ENCODE measurements at regions not wholly inside any gene's neighbourhood (a gene's known extent, or its start where the extent isn't known, plus 50 kb on each side); places are given as distances from the start of the nearest gene placed in this dataset.
A peak's percentile ranks its signal among the peaks of the same experiment; 100 is the strongest.
"Not testable (repeated sequence)": the region's sequence is repeated elsewhere in the genome, so short reads cannot be mapped to it uniquely, and the experiment has no call there.

GRCh38 chr6:85966828-85967227, 324.1 kb upstream of the SYNCRIP start:
- DNase-seq (ENCODE audit: low spot score), result no peak

GRCh38 chr6:85961746-85962145, 319.1 kb upstream of the SYNCRIP start:
- no peak for DNase-seq (ENCODE audit: low spot score)

GRCh38 chr6:85961125-85961524, 318.4 kb upstream of the SYNCRIP start:
- DNase-seq (ENCODE audit: low spot score), result no peak

- no peak for DNase-seq (ENCODE audit: low spot score)
Measured at GRCh38 chr6:85948481-85948880, 305.8 kb upstream of the SYNCRIP start.

- DNase-seq (ENCODE audit: low spot score), result no peak
Measured at GRCh38 chr6:85945459-85946185, 302.9 kb upstream of the SYNCRIP start.

- DNase-seq (ENCODE audit: low spot score), result no peak
Measured at GRCh38 chr6:85944776-85945175, 302.1 kb upstream of the SYNCRIP start.

- DNase-seq (ENCODE audit: low spot score), result no peak
Measured at GRCh38 chr6:85942844-85943243, 300.2 kb upstream of the SYNCRIP start.

- DNase-seq (ENCODE audit: low spot score), result no peak
Measured at GRCh38 chr6:85936916-85937315, 294.2 kb upstream of the SYNCRIP start.

- peak; percentile 42 for DNase-seq (ENCODE audit: low spot score)
Measured at GRCh38 chr6:85923013-85923430, 280.3 kb upstream of the SYNCRIP start.

- no peak for DNase-seq (ENCODE audit: low spot score)
Measured at GRCh38 chr6:85920782-85921181, 278.1 kb upstream of the SYNCRIP start.

GRCh38 chr6:85917522-85917921, 274.8 kb upstream of the SYNCRIP start:
- DNase-seq (ENCODE audit: low spot score), result no peak

- no peak for DNase-seq (ENCODE audit: low spot score)
Measured at GRCh38 chr6:85913001-85913400, 270.3 kb upstream of the SYNCRIP start.

GRCh38 chr6:85912582-85912981, 269.9 kb upstream of the SYNCRIP start:
- no peak for DNase-seq (ENCODE audit: low spot score)

GRCh38 chr6:85911067-85911466, 268.4 kb upstream of the SYNCRIP start:
- DNase-seq (ENCODE audit: low spot score), result no peak

- DNase-seq (ENCODE audit: low spot score), result not testable (repeated sequence)
Measured at GRCh38 chr6:85908120-85908519, 265.4 kb upstream of the SYNCRIP start.

GRCh38 chr6:85892346-85892745, 249.7 kb upstream of the SYNCRIP start:
- no peak for DNase-seq (ENCODE audit: low spot score)

- DNase-seq (ENCODE audit: low spot score), result no peak
Measured at GRCh38 chr6:85887461-85887860, 244.8 kb upstream of the SYNCRIP start.

GRCh38 chr6:85868685-85869084, 226.0 kb upstream of the SYNCRIP start:
- DNase-seq (ENCODE audit: low spot score), result no peak

GRCh38 chr6:85867595-85867994, 224.9 kb upstream of the SYNCRIP start:
- no peak for DNase-seq (ENCODE audit: low spot score)

- peak; percentile 2 for DNase-seq (ENCODE audit: low spot score)
Measured at GRCh38 chr6:85866758-85867401, 224.2 kb upstream of the SYNCRIP start.

- DNase-seq (ENCODE audit: low spot score), result peak; percentile 6
Measured at GRCh38 chr6:85866370-85866730, 223.7 kb upstream of the SYNCRIP start.

- DNase-seq (ENCODE audit: low spot score), result peak; percentile 8
Measured at GRCh38 chr6:85865420-85866369, 223.0 kb upstream of the SYNCRIP start.

All from GM03348 (cell line).